HEK293T (cell line): ENCODE measurements at regions not wholly inside any gene's neighbourhood (a gene's known extent, or its start where the extent isn't known, plus 50 kb on each side); places are given as distances from the start of the nearest gene placed in this dataset.
"Not testable (repeated sequence)": the region's sequence is repeated elsewhere in the genome, so short reads cannot be mapped to it uniquely, and the experiment has no call there.

ENCODE experiments used
- CTCF ChIA-PET: fragments of 350-600 bp; formaldehyde crosslinking; extraction: SDS; loops from one replicate; lab custom pipeline; 2021; ENCODE audit warnings: antibody characterized with exemption, inconsistent platforms; lab: Yijun Ruan, JAX
- POLR2A ChIA-PET: fragments of 350-600 bp; formaldehyde crosslinking; extraction: SDS; loops from one replicate; lab custom pipeline; 2020; ENCODE audit warnings: antibody characterized with exemption, inconsistent platforms; lab: Yijun Ruan, JAX
- DNase-seq: peaks from one replicate; pipeline ENCODE4 v3.0.0; 2012; ENCODE audit warnings: mixed read lengths; ENCODE audit errors: extremely low spot score
- ARNT ChIP-seq: fragments of 450-650 bp; IDR thresholded peaks from 2 replicates; pipeline ENCODE4 v1.6.1; 2017; ENCODE audit warnings: mild to moderate bottlenecking
- BHLHE40 ChIP-seq: fragments of 450-650 bp; IDR thresholded peaks from 2 replicates; pipeline ENCODE4 v1.6.1; 2016; ENCODE audit warnings: mild to moderate bottlenecking, moderate library complexity, borderline replicate concordance
- CTBP1 ChIP-seq: fragments of 450-650 bp; IDR thresholded peaks from 2 replicates; pipeline ENCODE4 v1.6.1; 2016; ENCODE audit warnings: borderline replicate concordance
- ELF4 ChIP-seq: fragments of 450-650 bp; IDR thresholded peaks from 2 replicates; pipeline ENCODE4 v1.6.1; 2017; ENCODE audit warnings: antibody characterized with exemption
- FOXA1 ChIP-seq: fragments of 450-650 bp; IDR thresholded peaks from 2 replicates; pipeline ENCODE4 v1.6.1; 2016; ENCODE audit warnings: mild to moderate bottlenecking
- FOXK2 ChIP-seq: fragments of 450-650 bp; IDR thresholded peaks from 2 replicates; pipeline ENCODE4 v1.6.1; 2016; ENCODE audit warnings: mild to moderate bottlenecking
- FOXM1 ChIP-seq: fragments of 450-650 bp; IDR thresholded peaks from 2 replicates; pipeline ENCODE4 v1.6.1; 2017; ENCODE audit warnings: mild to moderate bottlenecking, borderline replicate concordance
- HDGF ChIP-seq: fragments of 450-650 bp; IDR thresholded peaks from 2 replicates; pipeline ENCODE4 v1.6.1; 2017; ENCODE audit warnings: antibody characterized with exemption, borderline replicate concordance
- L3MBTL2 ChIP-seq: fragments of 450-650 bp; conservative IDR thresholded peaks from 2 replicates; pipeline ENCODE4 v1.6.1; 2016; ENCODE audit warnings: mild to moderate bottlenecking
- LEF1 ChIP-seq: fragments of 450-650 bp; IDR thresholded peaks from 2 replicates; pipeline ENCODE4 v1.6.1; 2017; ENCODE audit warnings: mild to moderate bottlenecking, borderline replicate concordance
- NFRKB ChIP-seq: fragments of 450-650 bp; IDR thresholded peaks from 2 replicates; pipeline ENCODE4 v1.6.1; 2016; ENCODE audit warnings: mild to moderate bottlenecking, moderate library complexity
- SP1 ChIP-seq: fragments of 450-650 bp; IDR thresholded peaks from 2 replicates; pipeline ENCODE4 v1.6.1; 2017
- SUZ12 ChIP-seq: fragments of 450-650 bp; IDR thresholded peaks from 2 replicates; pipeline ENCODE4 v1.6.1; 2016; ENCODE audit warnings: mild to moderate bottlenecking
- TARDBP ChIP-seq: fragments of 450-650 bp; IDR thresholded peaks from 2 replicates; pipeline ENCODE4 v1.6.1; 2016
- ZNF384 ChIP-seq: fragments of 450-650 bp; IDR thresholded peaks from 2 replicates; pipeline ENCODE4 v1.6.1; 2016
- TF ChIP-seq, protein P1 (sequence below): fragments of 450-650 bp; IDR thresholded peaks from 2 replicates; pipeline ENCODE4 v1.6.1; 2016

DNA sequence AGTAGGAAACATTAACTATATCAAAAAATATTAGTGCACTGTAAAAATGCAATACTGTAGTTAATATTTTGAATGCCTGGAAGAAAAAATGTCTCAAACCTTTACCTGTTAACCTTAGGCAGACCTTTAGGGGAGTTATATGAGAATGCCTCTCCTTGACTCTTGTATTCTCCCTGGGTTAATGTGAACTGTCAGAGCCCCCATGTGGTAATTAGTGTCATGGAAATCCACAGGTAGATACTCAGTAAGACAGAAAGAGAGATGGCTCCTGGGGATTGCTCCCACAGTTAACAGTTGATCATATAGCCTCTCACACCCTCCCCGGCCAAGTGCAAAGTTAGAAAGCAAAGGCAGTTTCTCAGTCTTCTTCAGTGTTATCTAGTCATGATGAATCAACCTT lies 742.8 kb downstream of the NR2F1-AS1 start:
- no peak for DNase-seq
- POLR2A ChIA-PET = interaction anchor here (1.1 kb wide), 1 partner anchor 30 kb away, joined by 4 read pairs; no protein-coding TSS in a partner anchor
- CTCF ChIA-PET = interaction anchor here (0.9 kb wide), 1 partner anchor 17 kb away, joined by 3 read pairs; no protein-coding TSS in a partner anchor
- TF ChIP-seq FOXA1 (no peak), CTBP1 (no peak)

DNA sequence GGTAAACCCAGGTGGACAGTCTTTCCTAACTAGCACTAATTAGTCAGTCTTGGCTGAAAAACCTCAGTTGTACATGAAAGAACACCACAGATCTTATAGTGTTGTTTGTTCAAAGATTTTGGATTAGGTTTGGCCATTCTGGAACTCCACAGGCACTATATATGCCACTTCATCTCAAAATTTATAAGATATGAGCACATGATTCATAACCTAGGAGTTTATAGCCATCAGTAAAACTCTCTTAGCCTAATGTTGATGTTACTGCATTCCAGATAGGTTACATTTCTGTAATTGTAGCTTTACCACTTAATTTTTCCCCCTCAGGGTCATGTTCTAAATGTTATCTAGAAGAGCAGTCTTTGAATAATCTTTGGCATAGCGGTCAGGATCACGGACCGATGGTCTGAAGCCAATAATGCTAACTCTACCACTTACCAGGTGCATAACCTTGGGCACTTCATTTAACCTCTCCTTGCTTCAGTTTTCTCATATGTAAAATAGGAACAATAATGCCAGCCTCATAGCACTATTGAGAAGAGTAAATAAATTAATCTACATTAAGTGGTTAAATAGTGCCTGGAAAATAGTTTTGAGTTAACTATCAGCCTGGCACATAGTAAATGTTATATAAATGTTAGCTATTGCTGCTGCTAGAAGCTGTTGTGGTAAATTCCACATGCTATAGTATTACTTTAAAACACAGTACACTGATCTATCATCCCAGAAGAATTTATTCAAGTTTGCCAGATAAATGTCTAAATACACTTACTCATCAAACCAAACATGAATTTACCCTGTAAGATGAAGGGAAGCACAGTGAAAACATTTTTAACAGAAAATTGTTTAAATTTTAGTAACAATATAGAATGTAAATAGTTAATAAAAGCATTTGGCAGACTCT lies 743.9 kb downstream of the NR2F1-AS1 start:
- TF ChIP-seq FOXK2 (no peak), SP1 (no peak), L3MBTL2 (no peak), FOXM1 (no peak), LEF1 (no peak), TARDBP (no peak), HDGF (no peak), BHLHE40 (no peak), ZNF384 (no peak), SUZ12 (no peak), ARNT (no peak), ELF4 (no peak)

DNA sequence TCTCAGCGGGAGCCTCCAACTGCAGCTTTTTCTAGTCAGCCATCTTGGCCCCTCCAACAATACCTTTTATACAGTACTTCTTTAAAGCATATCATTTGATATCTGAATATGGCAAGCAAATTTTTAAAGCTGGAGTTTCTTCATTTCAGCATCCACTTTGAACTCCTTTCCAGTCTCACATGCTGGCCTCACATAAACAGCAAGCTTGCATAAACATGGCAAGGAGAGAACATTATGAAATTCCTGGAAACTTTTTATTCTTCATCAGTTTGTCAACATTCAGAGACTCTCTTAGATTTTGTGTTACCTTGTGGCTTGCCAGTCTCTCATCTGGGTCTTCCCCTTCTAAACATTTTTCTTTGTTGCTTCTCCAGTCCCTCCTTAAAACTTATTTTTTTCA lies 745.3 kb downstream of the NR2F1-AS1 start:
- TF ChIP-seq HDGF (no peak), ELF4 (no peak), NFRKB (no peak), BHLHE40 (no peak), L3MBTL2 (no peak), SP1 (no peak), ARNT (no peak), SUZ12 (no peak), FOXK2 (no peak), CTBP1 (no peak), FOXM1 (no peak), ZNF384 (no peak), FOXA1 (no peak), LEF1 (no peak), TARDBP (no peak)
- TF ChIP-seq, protein P1, sequence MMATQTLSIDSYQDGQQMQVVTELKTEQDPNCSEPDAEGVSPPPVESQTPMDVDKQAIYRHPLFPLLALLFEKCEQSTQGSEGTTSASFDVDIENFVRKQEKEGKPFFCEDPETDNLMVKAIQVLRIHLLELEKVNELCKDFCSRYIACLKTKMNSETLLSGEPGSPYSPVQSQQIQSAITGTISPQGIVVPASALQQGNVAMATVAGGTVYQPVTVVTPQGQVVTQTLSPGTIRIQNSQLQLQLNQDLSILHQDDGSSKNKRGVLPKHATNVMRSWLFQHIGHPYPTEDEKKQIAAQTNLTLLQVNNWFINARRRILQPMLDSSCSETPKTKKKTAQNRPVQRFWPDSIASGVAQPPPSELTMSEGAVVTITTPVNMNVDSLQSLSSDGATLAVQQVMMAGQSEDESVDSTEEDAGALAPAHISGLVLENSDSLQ = no peak
- CTCF ChIA-PET = interaction anchor here (0.5 kb wide), 1 partner anchor 594 kb away, joined by 4 read pairs; no protein-coding TSS in a partner anchor
- DNase-seq = no peak
- POLR2A ChIA-PET = interaction anchor here (0.6 kb wide), 1 partner anchor 149 kb away, joined by 3 read pairs; no protein-coding TSS in a partner anchor

More for the DNA sequence above, 743.9 kb downstream of the NR2F1-AS1 start:
- POLR2A ChIA-PET = interaction anchor here (0.5 kb wide), 1 partner anchor 241 kb away, joined by 5 read pairs; no protein-coding TSS in a partner anchor
- CTCF ChIA-PET = no interaction called here
- DNase-seq = no peak

DNA sequence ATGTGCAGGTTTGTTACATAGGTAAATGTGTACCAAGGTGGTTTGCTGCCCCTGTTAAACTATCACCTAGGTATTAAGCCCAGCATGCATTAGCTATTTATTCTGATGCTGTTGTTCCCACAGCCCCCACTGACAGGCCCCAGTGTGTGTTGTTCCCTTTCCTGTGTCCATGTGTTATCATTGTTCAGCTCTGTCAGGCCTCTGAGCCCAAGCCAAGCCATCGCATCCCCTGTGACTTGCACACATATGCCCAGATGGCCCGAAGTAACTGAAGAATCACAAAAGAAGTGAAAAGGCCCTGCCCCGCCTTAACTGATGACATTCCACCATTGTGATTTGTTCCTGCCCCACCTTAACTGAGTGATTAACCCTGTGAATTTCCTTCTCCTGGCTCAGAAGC lies 757.5 kb downstream of the NR2F1-AS1 start:
- DNase-seq, CTCF ChIA-PET, POLR2A ChIA-PET: not testable (repeated sequence)

DNA sequence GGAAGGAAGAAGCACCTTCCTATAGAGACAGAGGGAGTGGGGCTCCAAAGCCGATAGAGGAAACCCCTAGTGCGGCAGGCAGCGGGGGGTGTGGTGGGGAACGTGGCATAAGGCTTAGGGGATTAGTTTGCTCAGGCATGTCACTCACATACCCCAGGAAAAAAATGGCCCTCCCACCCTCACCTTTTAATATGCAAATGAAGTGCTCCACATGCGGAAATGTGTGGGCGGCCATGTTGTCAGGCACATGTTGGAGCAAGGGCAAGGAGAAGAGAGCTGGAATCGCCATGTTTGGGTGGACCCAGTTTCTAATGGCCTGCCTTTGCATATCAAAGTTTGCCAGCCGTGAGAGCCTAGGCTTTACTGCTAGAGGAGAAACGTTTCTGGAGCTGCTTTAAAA lies 758.8 kb downstream of the NR2F1-AS1 start:
- CTCF ChIA-PET = interaction anchor here (1.2 kb wide), 1 partner anchor 16 kb away, joined by 3 read pairs; no protein-coding TSS in a partner anchor
- POLR2A ChIA-PET = no interaction called here

DNA sequence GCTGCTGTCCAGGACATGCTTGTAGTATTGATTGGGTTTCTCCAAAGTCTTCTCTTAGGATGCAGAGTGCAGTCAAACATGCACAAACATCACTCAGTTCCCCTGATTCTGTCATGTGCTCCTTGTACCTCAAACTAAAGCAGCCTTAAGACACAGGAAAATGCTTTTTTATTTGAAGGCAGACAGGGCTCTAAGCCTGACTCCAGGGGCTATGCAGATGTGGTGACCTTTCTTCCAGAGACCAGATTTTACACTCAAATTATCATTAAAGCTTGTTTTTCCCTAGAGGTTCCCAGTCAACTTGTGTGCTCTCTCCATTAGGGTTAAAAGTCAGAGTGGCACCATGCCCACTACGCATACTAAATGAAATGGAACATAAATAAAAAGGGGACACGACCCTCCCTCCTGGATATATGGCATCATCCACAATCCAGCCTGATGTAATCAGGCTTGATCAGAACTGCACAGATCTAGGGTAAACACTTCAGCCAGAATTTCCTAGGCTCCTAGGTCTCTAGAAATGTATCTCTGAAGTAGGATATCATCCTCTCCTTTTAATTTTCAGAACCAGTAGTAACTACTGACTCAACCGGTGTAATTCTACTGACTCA lies 771.1 kb downstream of the NR2F1-AS1 start:
- ChIA-PET POLR2A (no interaction called here), CTCF (interaction anchor here (0.6 kb wide), 1 partner anchor 130 kb away, joined by 4 read pairs; no protein-coding TSS in a partner anchor)
- TF ChIP-seq SUZ12 = no peak
- no peak for TF ChIP-seq HDGF
- TF ChIP-seq FOXK2 = no peak
- no peak for TF ChIP-seq FOXA1
- no peak for TF ChIP-seq LEF1
- no peak for TF ChIP-seq FOXM1
- no peak for TF ChIP-seq ZNF384
- TF ChIP-seq ELF4 = no peak
- TF ChIP-seq TARDBP = no peak
- TF ChIP-seq BHLHE40 = no peak
- TF ChIP-seq CTBP1 = no peak
- no peak for TF ChIP-seq SP1
- TF ChIP-seq ARNT = no peak
- DNase-seq = no peak

More for the DNA sequence above, 758.8 kb downstream of the NR2F1-AS1 start:
- TF ChIP-seq ARNT = no peak
- TF ChIP-seq LEF1 = no peak
- no peak for TF ChIP-seq ZNF384
- TF ChIP-seq BHLHE40 = no peak
- TF ChIP-seq SUZ12 = no peak
- DNase-seq = no peak

DNA sequence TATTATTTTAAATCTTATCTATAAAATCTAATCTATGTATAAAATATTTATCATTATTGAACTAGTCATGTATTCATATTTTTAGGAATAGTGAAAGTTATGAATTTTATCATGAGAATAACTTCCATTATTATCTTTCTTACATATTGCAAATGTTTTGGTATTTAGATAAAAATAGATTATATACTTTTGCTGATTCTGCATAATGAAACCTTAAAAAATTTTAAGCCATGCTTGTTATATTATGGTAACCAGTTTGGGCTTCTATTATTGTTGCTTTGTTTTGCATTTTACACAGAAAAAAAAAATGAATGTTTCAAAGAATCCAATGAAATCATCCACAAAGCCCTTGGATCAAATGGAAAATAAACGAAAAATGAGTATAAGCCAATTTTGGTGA lies 772.5 kb downstream of the NR2F1-AS1 start:
- ChIA-PET CTCF (no interaction called here), POLR2A (no interaction called here)
- TF ChIP-seq FOXK2 (no peak), HDGF (no peak), LEF1 (no peak), FOXA1 (no peak), NFRKB (no peak), ZNF384 (no peak), ELF4 (no peak), FOXM1 (no peak), BHLHE40 (no peak), ARNT (no peak), L3MBTL2 (no peak), SP1 (no peak), SUZ12 (no peak), TARDBP (no peak), CTBP1 (no peak)
- TF ChIP-seq, protein P1 = no peak
- no peak for DNase-seq
